Subcutaneous abdominal adipose tissue (tissue), 5 donors: ENCODE measurements at regions not wholly inside any gene's neighbourhood (a gene's known extent, or its start where the extent isn't known, plus 50 kb on each side); places are given as distances from the start of the nearest gene placed in this dataset.
"Not testable (repeated sequence)": the region's sequence is repeated elsewhere in the genome, so short reads cannot be mapped to it uniquely, and the experiment has no call there.

ENCODE experiments used
- H3K27ac ChIP-seq: one replicate; pipeline ENCODE4 v1.7.0; 2013; ENCODE audit warnings: low read depth, mild to moderate bottlenecking, inconsistent platforms, low read length, moderate library complexity
- H3K27me3 ChIP-seq, 5 donors: one replicate each; pipeline ENCODE4 v1.7.0; 2013; ENCODE audit warnings: low read length in 5 of 5, inconsistent platforms in 1 of 5; ENCODE audit not compliant: control insufficient read depth in 5 of 5, insufficient read depth in 4 of 5
- H3K36me3 ChIP-seq, 5 donors: one replicate each; pipeline ENCODE4 v1.7.0; 2013; ENCODE audit warnings: low read length in 5 of 5; ENCODE audit not compliant: control insufficient read depth in 5 of 5, insufficient read depth in 5 of 5
- H3K4me1 ChIP-seq, 5 donors: one replicate each; pipeline ENCODE4 v1.7.0; 2013; ENCODE audit warnings: low read length in 5 of 5, mild to moderate bottlenecking in 3 of 5, moderate library complexity in 1 of 5; ENCODE audit not compliant: control insufficient read depth in 5 of 5, insufficient read depth in 5 of 5
- H3K4me3 ChIP-seq, 5 donors: one replicate each; pipeline ENCODE4 v1.7.0; 2013; ENCODE audit warnings: low read length in 5 of 5, low read depth in 1 of 5
- H3K9ac ChIP-seq, 5 donors: one replicate each; pipeline ENCODE4 v1.7.0; 2013; ENCODE audit warnings: low read length in 5 of 5, mild to moderate bottlenecking in 4 of 5, moderate library complexity in 3 of 5
- H3K9me3 ChIP-seq, 5 donors: one replicate each; pipeline ENCODE4 v1.7.0; 2013; ENCODE audit warnings: low read length in 5 of 5; ENCODE audit not compliant: control insufficient read depth in 5 of 5
- donor health status: healthy.
- donor health status: healthy.
- donor health status: healthy.
- donor health status: healthy.
- donor health status: healthy.

- Histone ChIP-seq H3K9me3 (peaks cover 0 to 2% (median 0%) of the 10 kb centered on the region in 5 donors), H3K27me3 (no peaks in the 10 kb centered on the region), H3K9ac (no peak overlapping the region), H3K4me1 (no peaks in the 10 kb centered on the region), H3K36me3 (no peaks in the 10 kb centered on the region), H3K4me3 (no peak overlapping the region), H3K27ac (no peak overlapping the region)
These were observed 141.5 kb upstream of the MED13 start for GRCh38 chr17:62206550-62206949.

- H3K9me3 ChIP-seq, H3K36me3 ChIP-seq, H3K4me1 ChIP-seq, H3K27me3 ChIP-seq, H3K27ac ChIP-seq, H3K4me3 ChIP-seq, H3K9ac ChIP-seq: not testable (repeated sequence)
These were observed 132.1 kb upstream of the MED13 start for GRCh38 chr17:62197156-62197555.

GRCh38 chr17:62196587-62196986 is 131.5 kb upstream of the MED13 start:
- H3K4me1 ChIP-seq, H3K36me3 ChIP-seq, H3K27ac ChIP-seq, H3K9ac ChIP-seq, H3K4me3 ChIP-seq, H3K27me3 ChIP-seq, H3K9me3 ChIP-seq: not testable (repeated sequence)

- Histone ChIP-seq H3K4me1 (peaks cover 0 to 2% (median 0%) of the 10 kb centered on the region in 5 donors), H3K9ac (no peak overlapping the region), H3K36me3 (no peaks in the 10 kb centered on the region), H3K27me3 (no peaks in the 10 kb centered on the region), H3K9me3 (peaks cover 0 to 3% (median 0%) of the 10 kb centered on the region in 5 donors), H3K27ac (no peak overlapping the region), H3K4me3 (no peak overlapping the region)
These were observed 129.3 kb upstream of the MED13 start for GRCh38 chr17:62194401-62194800.

GRCh38 chr17:62193249-62193648 is 128.2 kb upstream of the MED13 start:
- Histone ChIP-seq H3K36me3 (no peaks in the 10 kb centered on the region), H3K9me3 (peaks cover 0 to 3% (median 0%) of the 10 kb centered on the region in 5 donors)

GRCh38 chr17:62191390-62192361 is 126.6 kb upstream of the MED13 start:
- Histone ChIP-seq H3K9me3 (peaks cover 0 to 3% (median 0%) of the 10 kb centered on the region in 5 donors), H3K27me3 (no peaks in the 10 kb centered on the region), H3K36me3 (no peaks in the 10 kb centered on the region), H3K9ac (no peak overlapping the region), H3K27ac (no peak overlapping the region), H3K4me1 (peaks cover 0 to 2% (median 0%) of the 10 kb centered on the region in 5 donors), H3K4me3 (no peak overlapping the region)

More at GRCh38 chr17:62193249-62193648, 128.2 kb upstream of the MED13 start:
- Histone ChIP-seq H3K9ac (no peak overlapping the region), H3K4me3 (no peak overlapping the region), H3K27ac (no peak overlapping the region), H3K27me3 (no peaks in the 10 kb centered on the region), H3K4me1 (peaks cover 0 to 2% (median 0%) of the 10 kb centered on the region in 5 donors)

GRCh38 chr17:62189377-62189776 is 124.3 kb upstream of the MED13 start:
- Histone ChIP-seq H3K36me3 (no peaks in the 10 kb centered on the region), H3K9ac (no peak overlapping the region), H3K4me3 (no peak overlapping the region), H3K27me3 (no peaks in the 10 kb centered on the region), H3K9me3 (no peaks in the 10 kb centered on the region), H3K4me1 (no peaks in the 10 kb centered on the region), H3K27ac (no peak overlapping the region)

- no peak overlapping the region for H3K9ac ChIP-seq
- no peaks in the 10 kb centered on the region for H3K36me3 ChIP-seq
- no peaks in the 10 kb centered on the region for H3K27me3 ChIP-seq
- no peaks in the 10 kb centered on the region for H3K9me3 ChIP-seq
- no peak overlapping the region for H3K4me3 ChIP-seq
- no peaks in the 10 kb centered on the region for H3K4me1 ChIP-seq
- H3K27ac ChIP-seq: no peak overlapping the region
These were observed 123.6 kb upstream of the MED13 start for GRCh38 chr17:62188713-62189112.

GRCh38 chr17:62187681-62188080 is 122.6 kb upstream of the MED13 start:
- no peak overlapping the region for H3K4me3 ChIP-seq
- no peaks in the 10 kb centered on the region for H3K9me3 ChIP-seq
- no peaks in the 10 kb centered on the region for H3K4me1 ChIP-seq
- H3K9ac ChIP-seq: no peak overlapping the region
- H3K36me3 ChIP-seq: no peaks in the 10 kb centered on the region
- H3K27me3 ChIP-seq: no peaks in the 10 kb centered on the region
- no peak overlapping the region for H3K27ac ChIP-seq

- peaks cover 0 to 3% (median 0%) of the 10 kb centered on the region in 5 donors for H3K9me3 ChIP-seq
- no peaks in the 10 kb centered on the region for H3K27me3 ChIP-seq
- no peak overlapping the region for H3K27ac ChIP-seq
- no peaks in the 10 kb centered on the region for H3K4me1 ChIP-seq
- H3K9ac ChIP-seq: no peak overlapping the region
- H3K4me3 ChIP-seq: no peak overlapping the region
- no peaks in the 10 kb centered on the region for H3K36me3 ChIP-seq
These were observed 121.8 kb upstream of the MED13 start for GRCh38 chr17:62186841-62187240.
